Activated naive CD4-positive, alpha-beta T cell treated with anti-CD3 and anti-CD28 coated beads, Interleukin-2, amount 10 ng/mL, durations not matched to agents 7 days and 5 days (primary cell): ENCODE measurements at regions not wholly inside any gene's neighbourhood (a gene's known extent, or its start where the extent isn't known, plus 50 kb on each side); places are given as distances from the start of the nearest gene placed in this dataset.

Source experiments
- CTCF ChIA-PET: fragments of 350-600 bp; sonication (Branson Sonifier 250); formaldehyde crosslinking; loops from one replicate; lab custom pipeline; 2021; ENCODE audit warnings: antibody characterized with exemption; lab: Charles Lee
- DNase-seq: peaks from one replicate; pipeline ENCODE4 v3.0.0-alpha.2; 2020
- H3K27ac Mint-ChIP-seq: one replicate; pipeline ENCODE4 v1.8.0; 2021; ENCODE audit warnings: mild to moderate bottlenecking, moderate library complexity, mixed read lengths
- H3K27me3 Mint-ChIP-seq: one replicate; pipeline ENCODE4 v1.8.0; 2021; ENCODE audit warnings: mild to moderate bottlenecking, mixed read lengths
- H3K36me3 Mint-ChIP-seq: one replicate; pipeline ENCODE4 v1.8.0; 2021; ENCODE audit warnings: mixed read lengths
- H3K4me1 Mint-ChIP-seq: one replicate; pipeline ENCODE4 v1.8.0; 2021; ENCODE audit warnings: mixed read lengths
- H3K4me3 Mint-ChIP-seq: one replicate; pipeline ENCODE4 v1.8.0; 2021; ENCODE audit warnings: mild to moderate bottlenecking, moderate library complexity, mixed read lengths
- H3K9me3 Mint-ChIP-seq: one replicate; pipeline ENCODE4 v1.8.0; 2021; ENCODE audit warnings: mixed read lengths

GRCh38 chr5:26737348-26738265, 300.8 kb downstream of the CDH9 start:
- no peak overlapping the region for H3K27ac Mint-ChIP-seq
- no peaks in the 10 kb centered on the region for H3K36me3 Mint-ChIP-seq
- DNase-seq: no peak
- peaks cover 14% of the 10 kb centered on the region for H3K9me3 Mint-ChIP-seq
- CTCF ChIA-PET: no interaction called here
- no peaks in the 10 kb centered on the region for H3K27me3 Mint-ChIP-seq
- no peaks in the 10 kb centered on the region for H3K4me1 Mint-ChIP-seq
- no peak overlapping the region for H3K4me3 Mint-ChIP-seq

- no peaks in the 10 kb centered on the region for H3K4me1 Mint-ChIP-seq
- H3K36me3 Mint-ChIP-seq: no peaks in the 10 kb centered on the region
- no peaks in the 10 kb centered on the region for H3K27me3 Mint-ChIP-seq
- H3K27ac Mint-ChIP-seq: no peak overlapping the region
- CTCF ChIA-PET: no interaction called here
- no peak overlapping the region for H3K4me3 Mint-ChIP-seq
- peaks cover 18% of the 10 kb centered on the region for H3K9me3 Mint-ChIP-seq
- DNase-seq: no peak
Measured at GRCh38 chr5:26727916-26728315, 310.5 kb downstream of the CDH9 start.

GRCh38 chr5:26719803-26720202, 318.6 kb downstream of the CDH9 start:
- CTCF ChIA-PET: no interaction called here
- Mint-ChIP-seq H3K27me3 (no peaks in the 10 kb centered on the region), H3K36me3 (no peaks in the 10 kb centered on the region)

DNA sequence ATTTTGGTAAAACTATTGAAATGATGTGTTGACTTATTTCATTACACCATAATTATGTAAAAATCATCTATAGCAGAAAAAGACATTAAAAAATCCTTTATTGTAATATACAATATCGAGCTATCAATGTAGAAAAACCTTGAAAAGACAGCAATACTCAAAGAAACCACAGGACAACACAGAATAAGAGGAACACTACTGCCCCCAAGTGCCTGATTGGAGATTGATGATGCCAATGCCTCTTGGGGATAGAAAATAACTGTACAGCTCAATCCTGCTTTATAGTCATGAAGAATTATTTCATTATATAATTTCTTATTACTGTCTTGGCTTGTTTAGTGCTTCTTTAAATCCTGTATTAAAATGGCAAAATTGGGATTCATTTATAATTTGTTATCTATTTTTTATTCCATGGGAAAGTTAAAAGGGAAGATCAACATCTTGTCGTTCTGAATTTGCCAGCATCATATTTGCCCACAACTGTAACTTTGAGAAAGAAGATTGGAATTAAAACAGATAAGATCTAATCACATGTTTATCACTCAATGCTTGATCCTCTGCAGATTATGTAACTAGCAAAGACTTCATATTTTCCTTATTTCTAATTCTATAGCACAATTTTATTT, 337.5 kb downstream of the CDH9 start:
- Mint-ChIP-seq H3K9me3 (peaks cover 10% of the 10 kb centered on the region), H3K4me1 (no peaks in the 10 kb centered on the region), H3K27ac (no peak overlapping the region), H3K36me3 (no peaks in the 10 kb centered on the region), H3K4me3 (no peak overlapping the region), H3K27me3 (no peaks in the 10 kb centered on the region)
- CTCF ChIA-PET: interaction anchor here (0.8 kb wide), 1 partner anchor 10 kb away, joined by 3 read pairs; no protein-coding TSS in a partner anchor
- DNase-seq: no peak

More at GRCh38 chr5:26719803-26720202, 318.6 kb downstream of the CDH9 start:
- H3K4me1 Mint-ChIP-seq: no peaks in the 10 kb centered on the region
- H3K9me3 Mint-ChIP-seq: peaks cover 10% of the 10 kb centered on the region
- H3K27ac Mint-ChIP-seq: no peak overlapping the region
- no peak for DNase-seq
- no peak overlapping the region for H3K4me3 Mint-ChIP-seq

GRCh38 chr5:26692952-26693351, 345.4 kb downstream of the CDH9 start:
- no peaks in the 10 kb centered on the region for H3K27me3 Mint-ChIP-seq
- DNase-seq: no peak
- peaks cover 15% of the 10 kb centered on the region for H3K9me3 Mint-ChIP-seq
- H3K4me1 Mint-ChIP-seq: no peaks in the 10 kb centered on the region
- H3K27ac Mint-ChIP-seq: no peak overlapping the region
- H3K4me3 Mint-ChIP-seq: no peak overlapping the region
- CTCF ChIA-PET: no interaction called here
- no peaks in the 10 kb centered on the region for H3K36me3 Mint-ChIP-seq

GRCh38 chr5:26691486-26691885, 346.9 kb downstream of the CDH9 start:
- no peak for DNase-seq
- Mint-ChIP-seq H3K9me3 (peaks cover 14% of the 10 kb centered on the region), H3K4me3 (no peak overlapping the region), H3K4me1 (no peaks in the 10 kb centered on the region), H3K27ac (no peak overlapping the region), H3K36me3 (no peaks in the 10 kb centered on the region), H3K27me3 (no peaks in the 10 kb centered on the region)
- CTCF ChIA-PET: no interaction called here

GRCh38 chr5:26690511-26690910, 347.9 kb downstream of the CDH9 start:
- no peak for DNase-seq
- Mint-ChIP-seq H3K36me3 (no peaks in the 10 kb centered on the region), H3K9me3 (peaks cover 14% of the 10 kb centered on the region), H3K4me3 (no peak overlapping the region), H3K27ac (no peak overlapping the region), H3K4me1 (no peaks in the 10 kb centered on the region), H3K27me3 (no peaks in the 10 kb centered on the region)
- CTCF ChIA-PET: no interaction called here

GRCh38 chr5:26681861-26682260, 356.5 kb downstream of the CDH9 start:
- no peak for DNase-seq
- CTCF ChIA-PET: no interaction called here
- Mint-ChIP-seq H3K27ac (no peak overlapping the region), H3K36me3 (no peaks in the 10 kb centered on the region), H3K27me3 (no peaks in the 10 kb centered on the region), H3K4me1 (no peaks in the 10 kb centered on the region), H3K4me3 (no peak overlapping the region), H3K9me3 (peaks cover 20% of the 10 kb centered on the region)

DNA sequence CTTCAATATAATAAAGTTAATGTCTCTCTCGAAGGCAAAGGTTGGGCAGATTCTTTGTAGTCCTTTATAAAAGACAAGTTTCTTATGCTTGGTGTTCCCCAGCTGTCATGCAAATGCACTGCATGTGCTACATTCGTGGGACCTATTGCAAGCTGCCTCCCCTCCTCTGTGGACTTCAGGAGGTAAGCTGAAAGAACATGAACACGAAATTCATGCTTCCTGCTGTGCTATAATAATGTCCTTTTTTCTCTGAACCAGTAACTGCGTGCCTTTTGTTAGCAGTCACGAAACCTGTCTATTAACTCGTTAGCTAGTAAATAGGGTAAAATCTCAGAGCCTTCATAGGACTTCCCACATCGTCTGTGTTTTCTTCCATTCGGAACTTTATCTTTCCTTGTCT, 363.5 kb downstream of the CDH9 start:
- no peaks in the 10 kb centered on the region for H3K27me3 Mint-ChIP-seq
- CTCF ChIA-PET: no interaction called here
- no peak overlapping the region for H3K27ac Mint-ChIP-seq
- no peak overlapping the region for H3K4me3 Mint-ChIP-seq
- no peaks in the 10 kb centered on the region for H3K4me1 Mint-ChIP-seq
- H3K9me3 Mint-ChIP-seq: peaks cover 8% of the 10 kb centered on the region
- no peak for DNase-seq
- H3K36me3 Mint-ChIP-seq: no peaks in the 10 kb centered on the region

DNA sequence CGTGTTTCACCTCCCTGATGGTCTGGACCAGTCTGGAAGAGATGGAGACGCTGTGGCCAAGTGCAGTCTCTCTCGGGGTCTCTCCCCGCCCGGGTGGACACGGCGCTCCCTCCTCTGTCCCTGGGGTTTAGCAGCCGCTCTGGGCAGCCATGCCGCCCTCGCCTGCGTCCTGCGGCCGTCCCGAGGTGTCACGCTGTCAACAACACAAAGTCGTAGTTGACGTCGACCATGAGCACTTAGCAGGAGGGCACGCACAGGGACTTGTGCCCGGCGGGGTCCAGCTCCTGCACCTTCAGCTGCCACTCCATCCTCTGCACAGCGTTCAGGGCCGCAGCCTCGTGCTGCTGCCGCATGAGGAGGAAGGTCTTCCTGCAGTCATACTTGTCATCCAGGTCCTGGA, 368.9 kb downstream of the CDH9 start:
- Mint-ChIP-seq H3K36me3 (no peaks in the 10 kb centered on the region), H3K4me3 (no peak overlapping the region), H3K4me1 (no peaks in the 10 kb centered on the region), H3K9me3 (peaks cover 3% of the 10 kb centered on the region), H3K27me3 (no peaks in the 10 kb centered on the region), H3K27ac (no peak overlapping the region)
- DNase-seq: no peak
- CTCF ChIA-PET: no interaction called here

GRCh38 chr5:26669031-26669430, 369.4 kb downstream of the CDH9 start:
- H3K9me3 Mint-ChIP-seq: peaks cover 3% of the 10 kb centered on the region
- H3K4me3 Mint-ChIP-seq: no peak overlapping the region

DNA sequence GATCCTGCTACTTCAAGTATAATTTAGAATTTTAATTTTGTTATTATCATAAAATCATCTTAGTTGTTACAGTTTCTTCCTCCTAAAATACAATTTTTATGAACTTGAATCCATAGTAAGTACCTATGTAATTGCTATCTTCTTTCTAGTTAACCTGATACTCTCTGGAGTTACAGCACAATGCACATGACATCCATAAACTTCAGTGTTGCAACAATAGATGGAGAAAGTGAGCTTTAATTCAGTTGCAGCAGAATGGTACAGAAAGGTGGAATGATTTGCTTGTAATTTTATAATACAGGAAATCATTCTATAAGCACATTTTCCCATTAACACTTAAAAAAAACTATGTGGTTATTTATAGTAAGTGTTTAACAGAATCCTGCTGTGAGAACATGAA, 372.0 kb downstream of the CDH9 start:
- Mint-ChIP-seq H3K9me3 (peaks cover 2% of the 10 kb centered on the region), H3K4me1 (no peaks in the 10 kb centered on the region), H3K27ac (no peak overlapping the region), H3K36me3 (no peaks in the 10 kb centered on the region), H3K4me3 (no peak overlapping the region), H3K27me3 (no peaks in the 10 kb centered on the region)
- no peak for DNase-seq
- CTCF ChIA-PET: no interaction called here

More at GRCh38 chr5:26669031-26669430, 369.4 kb downstream of the CDH9 start:
- CTCF ChIA-PET: no interaction called here
- H3K36me3 Mint-ChIP-seq: no peaks in the 10 kb centered on the region
- no peak overlapping the region for H3K27ac Mint-ChIP-seq
- DNase-seq: no peak
- no peaks in the 10 kb centered on the region for H3K4me1 Mint-ChIP-seq
- H3K27me3 Mint-ChIP-seq: no peaks in the 10 kb centered on the region

DNA sequence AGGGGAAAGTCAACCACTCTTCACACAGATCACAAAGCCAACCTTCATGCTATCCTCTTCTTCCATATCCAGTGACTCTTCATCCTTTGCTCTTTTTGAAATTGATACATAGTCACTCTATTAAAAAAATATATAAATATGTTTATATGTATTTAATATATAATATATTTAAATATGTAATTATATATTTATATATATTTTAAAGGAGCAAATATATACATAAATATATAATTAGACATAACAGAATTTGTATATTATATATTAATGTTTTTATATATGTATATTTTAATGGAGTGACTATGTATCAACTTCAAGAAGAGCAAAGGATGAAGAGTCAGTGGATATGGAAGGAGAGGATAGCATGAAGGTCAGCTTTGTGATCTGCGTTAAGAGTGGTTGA, 374.9 kb downstream of the CDH9 start:
- CTCF ChIA-PET: no interaction called here
- no peaks in the 10 kb centered on the region for H3K4me1 Mint-ChIP-seq

GRCh38 chr5:26662806-26663360, 375.5 kb downstream of the CDH9 start:
- Mint-ChIP-seq H3K4me3 (no peak overlapping the region), H3K36me3 (no peaks in the 10 kb centered on the region), H3K4me1 (no peaks in the 10 kb centered on the region), H3K9me3 (peaks cover 13% of the 10 kb centered on the region), H3K27ac (no peak overlapping the region), H3K27me3 (no peaks in the 10 kb centered on the region)
- DNase-seq: no peak
- CTCF ChIA-PET: no interaction called here

More for the DNA sequence above, 374.9 kb downstream of the CDH9 start:
- no peak overlapping the region for H3K4me3 Mint-ChIP-seq
- no peaks in the 10 kb centered on the region for H3K27me3 Mint-ChIP-seq
- peaks cover 10% of the 10 kb centered on the region for H3K9me3 Mint-ChIP-seq
- no peak overlapping the region for H3K27ac Mint-ChIP-seq
- H3K36me3 Mint-ChIP-seq: no peaks in the 10 kb centered on the region
- DNase-seq: no peak

DNA sequence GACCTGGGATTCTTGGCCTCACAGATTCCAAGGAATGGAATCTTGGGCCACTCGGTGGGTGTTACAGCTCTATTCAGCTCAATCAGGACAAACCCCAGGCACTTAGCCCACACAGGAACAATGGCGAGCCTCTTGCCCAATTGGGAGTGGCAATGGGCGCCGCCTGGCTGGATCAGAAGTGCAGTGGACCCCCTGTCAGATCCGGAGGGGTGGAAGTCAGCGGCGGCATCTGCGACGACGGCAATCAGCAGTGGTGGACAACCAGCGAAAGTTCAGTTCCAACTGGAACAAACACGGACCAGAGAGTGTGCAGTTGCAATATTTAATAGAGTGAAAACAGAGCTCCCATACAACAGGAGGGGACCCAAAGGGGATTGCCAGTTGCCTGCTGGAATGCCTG, 378.3 kb downstream of the CDH9 start:
- Mint-ChIP-seq H3K4me1 (no peaks in the 10 kb centered on the region), H3K9me3 (peaks cover 29% of the 10 kb centered on the region), H3K4me3 (no peak overlapping the region), H3K27me3 (no peaks in the 10 kb centered on the region), H3K27ac (no peak overlapping the region), H3K36me3 (no peaks in the 10 kb centered on the region)
- CTCF ChIA-PET: no interaction called here
- no peak for DNase-seq
